ENCODE measurements at regions not wholly inside any gene's neighbourhood (a gene's known extent, or its start where the extent isn't known, plus 50 kb on each side); places are given as distances from the start of the nearest gene placed in this dataset.

- TF ChIP-seq, protein P1, sequence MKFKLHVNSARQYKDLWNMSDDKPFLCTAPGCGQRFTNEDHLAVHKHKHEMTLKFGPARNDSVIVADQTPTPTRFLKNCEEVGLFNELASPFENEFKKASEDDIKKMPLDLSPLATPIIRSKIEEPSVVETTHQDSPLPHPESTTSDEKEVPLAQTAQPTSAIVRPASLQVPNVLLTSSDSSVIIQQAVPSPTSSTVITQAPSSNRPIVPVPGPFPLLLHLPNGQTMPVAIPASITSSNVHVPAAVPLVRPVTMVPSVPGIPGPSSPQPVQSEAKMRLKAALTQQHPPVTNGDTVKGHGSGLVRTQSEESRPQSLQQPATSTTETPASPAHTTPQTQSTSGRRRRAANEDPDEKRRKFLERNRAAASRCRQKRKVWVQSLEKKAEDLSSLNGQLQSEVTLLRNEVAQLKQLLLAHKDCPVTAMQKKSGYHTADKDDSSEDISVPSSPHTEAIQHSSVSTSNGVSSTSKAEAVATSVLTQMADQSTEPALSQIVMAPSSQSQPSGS (CRISPR knock-in tag; IDR thresholded peaks at IDR 0.05), result no peak
- TF ChIP-seq MAFK (conservative IDR thresholded peaks at IDR 0.05 in 1 of 2, IDR thresholded peaks at IDR 0.05 in 1 of 2; ENCODE audit: low read length in 2 of 2) (no peak), HCFC1 (IDR thresholded peaks at IDR 0.05; ENCODE audit: low read depth, low read length) (no peak), MYC (CRISPR knock-in tag; IDR thresholded peaks at IDR 0.05; ENCODE audit: borderline replicate concordance) (no peak), POLR2A (IDR thresholded peaks at IDR 0.05; ENCODE audit: insufficient read depth in 1 of 2, low read depth in 2 of 2, low read length in 2 of 2) (no peak), RAD21 (CRISPR knock-in tag; IDR thresholded peaks at IDR 0.05) (no peak)
- TF ChIP-seq, protein P2, sequence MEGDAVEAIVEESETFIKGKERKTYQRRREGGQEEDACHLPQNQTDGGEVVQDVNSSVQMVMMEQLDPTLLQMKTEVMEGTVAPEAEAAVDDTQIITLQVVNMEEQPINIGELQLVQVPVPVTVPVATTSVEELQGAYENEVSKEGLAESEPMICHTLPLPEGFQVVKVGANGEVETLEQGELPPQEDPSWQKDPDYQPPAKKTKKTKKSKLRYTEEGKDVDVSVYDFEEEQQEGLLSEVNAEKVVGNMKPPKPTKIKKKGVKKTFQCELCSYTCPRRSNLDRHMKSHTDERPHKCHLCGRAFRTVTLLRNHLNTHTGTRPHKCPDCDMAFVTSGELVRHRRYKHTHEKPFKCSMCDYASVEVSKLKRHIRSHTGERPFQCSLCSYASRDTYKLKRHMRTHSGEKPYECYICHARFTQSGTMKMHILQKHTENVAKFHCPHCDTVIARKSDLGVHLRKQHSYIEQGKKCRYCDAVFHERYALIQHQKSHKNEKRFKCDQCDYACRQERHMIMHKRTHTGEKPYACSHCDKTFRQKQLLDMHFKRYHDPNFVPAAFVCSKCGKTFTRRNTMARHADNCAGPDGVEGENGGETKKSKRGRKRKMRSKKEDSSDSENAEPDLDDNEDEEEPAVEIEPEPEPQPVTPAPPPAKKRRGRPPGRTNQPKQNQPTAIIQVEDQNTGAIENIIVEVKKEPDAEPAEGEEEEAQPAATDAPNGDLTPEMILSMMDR (CRISPR knock-in tag; IDR thresholded peaks at IDR 0.05), result no peak
Measured at GRCh38 chr15:95558916-95559315, 771.6 kb upstream of the NR2F2 start.
